ENCODE measurements at regions not wholly inside any gene's neighbourhood (a gene's known extent, or its start where the extent isn't known, plus 50 kb on each side); places are given as distances from the start of the nearest gene placed in this dataset.

DNA sequence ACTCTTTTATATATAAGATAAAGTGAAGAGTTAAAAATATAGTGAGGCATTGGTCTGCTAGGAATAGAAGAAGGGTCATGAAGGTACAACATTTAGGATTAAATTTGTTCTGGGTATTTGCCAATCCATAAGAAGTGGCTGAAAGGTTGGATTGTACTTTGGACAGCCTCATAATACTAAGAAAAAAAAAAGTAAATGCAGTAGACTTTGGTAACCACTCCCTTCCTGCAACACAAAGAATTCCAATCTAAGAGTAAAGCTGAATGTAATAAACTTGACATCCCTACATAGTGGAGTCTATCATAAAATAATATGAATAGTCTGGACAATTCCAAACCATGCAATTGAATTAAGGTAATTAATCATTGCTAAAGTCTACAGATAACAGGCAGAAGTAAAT lies 2294.4 kb downstream of the LRRC4C start:
- no peak for DNase-seq
- Histone ChIP-seq H3K9me3 (peaks cover 0 to 9% (median 0%) of the 10 kb centered on the region in 8 donors), H3K36me3 (no peaks in the 10 kb centered on the region), H3K27me3 (replicated peaks in 1 of 7) (no peaks in the 10 kb centered on the region), H3K4me3 (no peak overlapping the region), H3K27ac (no peak overlapping the region), H3K4me1 (no peaks in the 10 kb centered on the region)
- intact Hi-C loops (cut with DNase I; ENCODE audit: low total_unique reads) = no loop called here
- no peak for TF ChIP-seq POLR2AphosphoS5 (IDR thresholded peaks at IDR 0.05)
- no peak for TF ChIP-seq CTCF (IDR thresholded peaks at IDR 0.05 in 8 of 11, conservative IDR thresholded peaks at IDR 0.05 in 3 of 11)
- no peak for TF ChIP-seq POLR2A (IDR thresholded peaks at IDR 0.05)

- WGBS, 5 donors = 40 to 76% (median 53%) methylated on average over 1 of the region's 1 CpG
- TF ChIP-seq CTCF (IDR thresholded peaks at IDR 0.05 in 8 of 11, conservative IDR thresholded peaks at IDR 0.05 in 3 of 11) (no peak), POLR2AphosphoS5 (IDR thresholded peaks at IDR 0.05) (no peak)
- no peaks in the 10 kb centered on the region for H3K4me1 ChIP-seq
- intact Hi-C loops (cut with DNase I; ENCODE audit: low total_unique reads) = no loop called here
- no peak overlapping the region for H3K27ac ChIP-seq
- DNase-seq = no peak
- H3K9me3 ChIP-seq = peaks cover 0 to 12% (median 2%) of the 10 kb centered on the region in 8 donors
- H3K27me3 ChIP-seq (replicated peaks in 1 of 7) = no peaks in the 10 kb centered on the region
- H3K4me3 ChIP-seq = no peak overlapping the region
- no peaks in the 10 kb centered on the region for H3K36me3 ChIP-seq
These were observed 2310.2 kb downstream of the LRRC4C start for GRCh38 chr11:39149214-39149613.

GRCh38 chr11:39145346-39145745 lies 2314.1 kb downstream of the LRRC4C start:
- no peak for DNase-seq
- TF ChIP-seq POLR2A (IDR thresholded peaks at IDR 0.05) (no peak), POLR2AphosphoS5 (IDR thresholded peaks at IDR 0.05) (no peak), CTCF (IDR thresholded peaks at IDR 0.05 in 8 of 11, conservative IDR thresholded peaks at IDR 0.05 in 3 of 11) (no peak)
- 86 to 95% (median 89%) methylated on average over 2 of the region's 2 CpGs for WGBS, 5 donors
- Histone ChIP-seq H3K27me3 (replicated peaks in 1 of 7) (no peaks in the 10 kb centered on the region), H3K9me3 (peaks cover 0 to 12% (median 0%) of the 10 kb centered on the region in 8 donors), H3K4me1 (no peaks in the 10 kb centered on the region), H3K4me3 (no peak overlapping the region), H3K27ac (no peak overlapping the region), H3K36me3 (no peaks in the 10 kb centered on the region)
- intact Hi-C loops (cut with DNase I; ENCODE audit: low total_unique reads) = no loop called here

- intact Hi-C loops (cut with DNase I; ENCODE audit: low total_unique reads) = no loop called here
- peaks cover 0 to 4% (median 0%) of the 10 kb centered on the region in 8 donors for H3K9me3 ChIP-seq
- TF ChIP-seq POLR2AphosphoS5 (IDR thresholded peaks at IDR 0.05) (no peak), CTCF (IDR thresholded peaks at IDR 0.05 in 8 of 11, conservative IDR thresholded peaks at IDR 0.05 in 3 of 11) (no peak), POLR2A (IDR thresholded peaks at IDR 0.05) (no peak)
- H3K4me1 ChIP-seq = no peaks in the 10 kb centered on the region
- H3K36me3 ChIP-seq = no peaks in the 10 kb centered on the region
- no peak for DNase-seq
- WGBS, 5 donors = 77 to 95% (median 83%) methylated on average over 3 of the region's 3 CpGs
- H3K27ac ChIP-seq = no peak overlapping the region
- no peaks in the 10 kb centered on the region for H3K27me3 ChIP-seq (replicated peaks in 1 of 7)
- H3K4me3 ChIP-seq = no peak overlapping the region
These were observed 2314.9 kb downstream of the LRRC4C start for GRCh38 chr11:39144351-39145130.

Measured in spleen (tissue), 11 donors.